ENCODE measurements at regions not wholly inside any gene's neighbourhood (a gene's known extent, or its start where the extent isn't known, plus 50 kb on each side); places are given as distances from the start of the nearest gene placed in this dataset.

DNA sequence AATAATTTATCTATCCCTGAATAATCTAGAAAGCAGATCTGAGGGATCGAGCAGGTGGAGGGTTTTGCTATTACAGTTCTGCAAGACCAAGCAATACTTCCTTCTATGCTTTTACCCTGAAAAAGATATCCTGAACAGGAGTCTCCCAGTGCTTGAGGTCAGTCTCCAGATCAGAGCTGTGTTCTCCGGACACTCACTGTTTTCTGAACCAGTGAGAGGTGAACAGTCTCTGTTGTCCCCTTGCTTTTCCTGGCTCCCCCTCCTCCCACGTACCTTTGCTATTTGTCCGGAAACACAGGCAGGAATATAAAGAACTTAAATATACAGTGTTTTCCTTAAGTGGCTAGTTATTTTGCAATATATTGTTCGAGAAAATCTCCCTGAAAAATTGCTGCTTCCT is 116.6 kb downstream of the ATXN3L start:
- DNase-seq (ENCODE audit: extremely low spot score), result no peak
- no peak for TF ChIP-seq FOXA1 (IDR thresholded peaks at IDR 0.05)
- no peak for TF ChIP-seq SP1 (IDR thresholded peaks at IDR 0.05)
- no peak for TF ChIP-seq ELF4 (IDR thresholded peaks at IDR 0.05)
- no peak for TF ChIP-seq NFRKB (IDR thresholded peaks at IDR 0.05)
- TF ChIP-seq PKNOX1 (IDR thresholded peaks at IDR 0.05), result no peak
- TF ChIP-seq ZNF384 (IDR thresholded peaks at IDR 0.05), result no peak
- TF ChIP-seq ARNT (IDR thresholded peaks at IDR 0.05), result no peak
- TF ChIP-seq FOXK2 (IDR thresholded peaks at IDR 0.05), result no peak
- no peak for TF ChIP-seq CTBP1 (IDR thresholded peaks at IDR 0.05; ENCODE audit: borderline replicate concordance)
- TF ChIP-seq BHLHE40 (IDR thresholded peaks at IDR 0.05; ENCODE audit: borderline replicate concordance), result no peak
- TF ChIP-seq LEF1 (IDR thresholded peaks at IDR 0.05; ENCODE audit: borderline replicate concordance), result no peak
- TF ChIP-seq L3MBTL2 (conservative IDR thresholded peaks at IDR 0.05), result no peak
- TF ChIP-seq FOXM1 (IDR thresholded peaks at IDR 0.05; ENCODE audit: borderline replicate concordance), result no peak
- no peak for TF ChIP-seq TARDBP (IDR thresholded peaks at IDR 0.05)
- no peak for TF ChIP-seq HDGF (IDR thresholded peaks at IDR 0.05; ENCODE audit: borderline replicate concordance)
- ChIA-PET POLR2A (no interaction called here), CTCF (no interaction called here)

- TF ChIP-seq TARDBP (IDR thresholded peaks at IDR 0.05) (no peak), HDGF (IDR thresholded peaks at IDR 0.05; ENCODE audit: borderline replicate concordance) (no peak), FOXM1 (IDR thresholded peaks at IDR 0.05; ENCODE audit: borderline replicate concordance) (no peak), L3MBTL2 (conservative IDR thresholded peaks at IDR 0.05) (no peak), CTBP1 (IDR thresholded peaks at IDR 0.05; ENCODE audit: borderline replicate concordance) (no peak), NFRKB (IDR thresholded peaks at IDR 0.05) (no peak), FOXK2 (IDR thresholded peaks at IDR 0.05) (no peak), SUZ12 (IDR thresholded peaks at IDR 0.05) (no peak), LEF1 (IDR thresholded peaks at IDR 0.05; ENCODE audit: borderline replicate concordance) (no peak), SP1 (IDR thresholded peaks at IDR 0.05) (no peak), BHLHE40 (IDR thresholded peaks at IDR 0.05; ENCODE audit: borderline replicate concordance) (no peak), ELF4 (IDR thresholded peaks at IDR 0.05) (no peak), PKNOX1 (IDR thresholded peaks at IDR 0.05) (no peak), FOXA1 (IDR thresholded peaks at IDR 0.05) (no peak), ARNT (IDR thresholded peaks at IDR 0.05) (no peak), ZNF384 (IDR thresholded peaks at IDR 0.05) (no peak)
- POLR2A ChIA-PET, result no interaction called here
- no peak for DNase-seq (ENCODE audit: extremely low spot score)
- CTCF ChIA-PET, result no interaction called here
Observed at GRCh38 chrX:13201605-13202219, 118.1 kb downstream of the ATXN3L start.

GRCh38 chrX:13200398-13200797 is 119.5 kb downstream of the ATXN3L start:
- CTCF ChIA-PET, result no interaction called here
- no peak for DNase-seq (ENCODE audit: extremely low spot score)
- no peak for TF ChIP-seq BHLHE40 (IDR thresholded peaks at IDR 0.05; ENCODE audit: borderline replicate concordance)
- TF ChIP-seq ARNT (IDR thresholded peaks at IDR 0.05), result no peak
- no peak for TF ChIP-seq SP1 (IDR thresholded peaks at IDR 0.05)
- no peak for TF ChIP-seq L3MBTL2 (conservative IDR thresholded peaks at IDR 0.05)
- POLR2A ChIA-PET, result no interaction called here

- TF ChIP-seq ELF4 (IDR thresholded peaks at IDR 0.05), result no peak
- TF ChIP-seq CTBP1 (IDR thresholded peaks at IDR 0.05; ENCODE audit: borderline replicate concordance), result no peak
- no peak for TF ChIP-seq FOXK2 (IDR thresholded peaks at IDR 0.05)
- no peak for TF ChIP-seq L3MBTL2 (conservative IDR thresholded peaks at IDR 0.05)
- no peak for TF ChIP-seq FOXA1 (IDR thresholded peaks at IDR 0.05)
- TF ChIP-seq HDGF (IDR thresholded peaks at IDR 0.05; ENCODE audit: borderline replicate concordance), result no peak
- no peak for TF ChIP-seq FOXM1 (IDR thresholded peaks at IDR 0.05; ENCODE audit: borderline replicate concordance)
- TF ChIP-seq NFRKB (IDR thresholded peaks at IDR 0.05), result no peak
- TF ChIP-seq SP1 (IDR thresholded peaks at IDR 0.05), result no peak
- no peak for TF ChIP-seq LEF1 (IDR thresholded peaks at IDR 0.05; ENCODE audit: borderline replicate concordance)
- TF ChIP-seq PKNOX1 (IDR thresholded peaks at IDR 0.05), result no peak
- no peak for DNase-seq (ENCODE audit: extremely low spot score)
- POLR2A ChIA-PET, result no interaction called here
- CTCF ChIA-PET, result interaction anchor here (1.1 kb wide), 1 partner anchor 252 kb away, joined by 5 read pairs; no protein-coding TSS in a partner anchor
Observed at GRCh38 chrX:13198762-13199064, 121.1 kb downstream of the ATXN3L start.

DNA sequence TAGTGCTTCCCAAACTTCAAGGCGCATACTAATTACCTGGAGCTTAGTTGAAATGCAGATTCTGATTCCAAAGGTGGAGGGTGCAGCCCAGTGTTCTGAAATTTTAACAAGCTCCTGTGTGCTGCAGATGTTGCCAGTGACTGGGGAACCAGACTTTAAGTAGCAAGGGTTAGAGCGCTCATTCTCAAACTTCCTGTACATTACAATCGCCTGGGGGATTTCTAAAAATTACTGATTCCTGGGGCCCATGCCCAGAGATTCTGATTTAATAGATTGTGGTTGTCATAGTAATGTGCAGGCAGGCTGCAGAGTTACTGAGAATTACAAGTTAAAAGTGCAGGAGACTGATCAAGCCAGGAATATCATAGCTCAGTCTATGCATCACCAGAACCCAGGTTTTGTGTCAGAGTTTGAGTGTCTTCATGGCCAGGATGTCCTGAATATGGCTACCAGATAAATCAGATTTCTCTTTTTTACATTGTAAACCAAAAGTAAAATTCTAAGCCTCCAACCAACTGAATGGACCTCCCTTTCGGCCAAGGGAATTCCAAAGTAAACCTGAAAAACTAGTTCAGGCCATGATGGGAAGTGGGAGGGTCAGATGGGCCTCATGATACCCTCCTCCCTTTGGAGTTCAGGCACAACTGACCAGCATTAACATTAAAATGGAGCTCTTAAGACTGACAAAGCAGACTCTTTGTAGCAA is 121.6 kb downstream of the ATXN3L start:
- TF ChIP-seq ZNF384 (IDR thresholded peaks at IDR 0.05) (no peak), LEF1 (IDR thresholded peaks at IDR 0.05; ENCODE audit: borderline replicate concordance) (no peak), FOXA1 (IDR thresholded peaks at IDR 0.05) (no peak), FOXM1 (IDR thresholded peaks at IDR 0.05; ENCODE audit: borderline replicate concordance) (no peak), L3MBTL2 (conservative IDR thresholded peaks at IDR 0.05) (no peak), FOXK2 (IDR thresholded peaks at IDR 0.05) (no peak), ELF4 (IDR thresholded peaks at IDR 0.05) (no peak), TARDBP (IDR thresholded peaks at IDR 0.05) (no peak), BHLHE40 (IDR thresholded peaks at IDR 0.05; ENCODE audit: borderline replicate concordance) (no peak), HDGF (IDR thresholded peaks at IDR 0.05; ENCODE audit: borderline replicate concordance) (no peak), CTBP1 (IDR thresholded peaks at IDR 0.05; ENCODE audit: borderline replicate concordance) (no peak), SP1 (IDR thresholded peaks at IDR 0.05) (no peak), ARNT (IDR thresholded peaks at IDR 0.05) (no peak), SUZ12 (IDR thresholded peaks at IDR 0.05) (no peak)
- no peak for DNase-seq (ENCODE audit: extremely low spot score)
- POLR2A ChIA-PET, result no interaction called here
- CTCF ChIA-PET, result interaction anchor here (1.1 kb wide), 1 partner anchor 252 kb away, joined by 5 read pairs; no protein-coding TSS in a partner anchor

- ChIA-PET CTCF (interaction anchor here (0.6 to 1.1 kb wide), 2 partner anchors 11 to 250 kb away, joined by 3 read pairs; no protein-coding TSS in a partner anchor), POLR2A (no interaction called here)
- no peak for DNase-seq (ENCODE audit: extremely low spot score)
- TF ChIP-seq TARDBP (IDR thresholded peaks at IDR 0.05) (no peak), FOXA1 (IDR thresholded peaks at IDR 0.05) (no peak), PKNOX1 (IDR thresholded peaks at IDR 0.05) (no peak), CTBP1 (IDR thresholded peaks at IDR 0.05; ENCODE audit: borderline replicate concordance) (no peak), HDGF (IDR thresholded peaks at IDR 0.05; ENCODE audit: borderline replicate concordance) (no peak), LEF1 (IDR thresholded peaks at IDR 0.05; ENCODE audit: borderline replicate concordance) (no peak), FOXK2 (IDR thresholded peaks at IDR 0.05) (no peak), NFRKB (IDR thresholded peaks at IDR 0.05) (no peak), ZNF384 (IDR thresholded peaks at IDR 0.05) (no peak), ELF4 (IDR thresholded peaks at IDR 0.05) (no peak), SUZ12 (IDR thresholded peaks at IDR 0.05) (no peak), FOXM1 (IDR thresholded peaks at IDR 0.05; ENCODE audit: borderline replicate concordance) (no peak)
Observed at GRCh38 chrX:13196782-13197181, 123.1 kb downstream of the ATXN3L start.
